Transverse colon (tissue), 4 donors: ENCODE measurements at regions not wholly inside any gene's neighbourhood (a gene's known extent, or its start where the extent isn't known, plus 50 kb on each side); places are given as distances from the start of the nearest gene placed in this dataset.

Experiments
- DNase-seq: peaks from one replicate; pipeline ENCODE4 v3.0.0-alpha.2; 2019
- H3K27ac ChIP-seq, 4 donors: fragments of 200-600 bp; sonication (generic); 2 replicates each; pipeline ENCODE4 v1.5.1; 2016 to 2018; ENCODE audit warnings: inconsistent platforms in 4 of 4
- H3K27me3 ChIP-seq: fragments of 200-600 bp; sonication (generic); 2 replicates; pipeline ENCODE4 v1.5.1; 2017; ENCODE audit warnings: inconsistent platforms
- H3K36me3 ChIP-seq, 4 donors: fragments of 200-600 bp; sonication (generic); 2 replicates each; pipeline ENCODE4 v1.5.1; 2017 to 2019; ENCODE audit warnings: inconsistent platforms in 4 of 4
- H3K4me1 ChIP-seq, 4 donors: fragments of 200-600 bp; sonication (generic); 2 replicates each; pipeline ENCODE4 v1.5.1; 2017 to 2020; ENCODE audit warnings: inconsistent platforms in 4 of 4
- H3K4me3 ChIP-seq, 4 donors: fragments of 200-600 bp; sonication (generic); 1 replicate in 1 of 4; 2 replicates in 3 of 4; pipeline versions ENCODE4 v1.5.1 to v1.6.1; 2017 to 2019; ENCODE audit warnings: inconsistent platforms in 4 of 4
- H3K9me3 ChIP-seq, 2 donors: fragments of 200-600 bp; sonication (generic); 2 replicates each; pipeline ENCODE4 v1.5.1; 2017 to 2019; ENCODE audit warnings: inconsistent platforms in 2 of 2
- EP300 ChIP-seq: sonication (generic); formaldehyde crosslinking; IDR thresholded peaks from one replicate; pipeline ENCODE4 v1.6.1; 2017; ENCODE audit warnings: antibody characterized with exemption, low read depth
- POLR2A ChIP-seq: fragments of 450-650 bp; IDR thresholded peaks from one replicate; pipeline ENCODE4 v1.6.1; 2016; ENCODE audit warnings: antibody characterized with exemption, mild to moderate bottlenecking, moderate library complexity
- POLR2AphosphoS5 ChIP-seq, 3 donors: sonication (generic); formaldehyde crosslinking; IDR thresholded peaks; one replicate each; pipeline ENCODE4 v1.6.1; 2016; ENCODE audit warnings: antibody characterized with exemption in 3 of 3
- WGBS, 2 donors: methylation state at CpG; one replicate each; pipeline ENCODE4 v1.1.5; 2018; ENCODE audit warnings: low coverage in 1 of 2; 5-methylcytosine and 5-hydroxymethylcytosine counted together
- in situ Hi-C, 4 donors: fragments of 200-750 bp; cut with MboI; loops; one replicate each; pipeline versions ENCODE4 v1.15.0 to v1.15.1; 2017; ENCODE audit warnings: low sequenced_read_pairs in 3 of 4, low pct_ligation_motif_present in 1 of 4, low pct_unique_long_range_greater_than_20kb in 1 of 4
- intact Hi-C: fragments of 100-400 bp; cut with DNase I; formaldehyde crosslinking; loops from one replicate; pipeline ENCODE4 v1.15.1; 2023; ENCODE audit warnings: low total_unique reads
- TF ChIP-seq, protein P1 (sequence below), 5 experiments: fragments of 200-600 bp in 3 of 5; fragments of 450-650 bp in 2 of 5; sonication (generic) in 3 of 5; IDR thresholded peaks; 1 replicate in 2 of 5; 2 replicates in 3 of 5; pipeline ENCODE4 v1.5.1; 2016 to 2017; ENCODE audit warnings: antibody characterized with exemption in 5 of 5, inconsistent platforms in 3 of 5, mild to moderate bottlenecking in 2 of 5, moderate library complexity in 1 of 5

DNA sequence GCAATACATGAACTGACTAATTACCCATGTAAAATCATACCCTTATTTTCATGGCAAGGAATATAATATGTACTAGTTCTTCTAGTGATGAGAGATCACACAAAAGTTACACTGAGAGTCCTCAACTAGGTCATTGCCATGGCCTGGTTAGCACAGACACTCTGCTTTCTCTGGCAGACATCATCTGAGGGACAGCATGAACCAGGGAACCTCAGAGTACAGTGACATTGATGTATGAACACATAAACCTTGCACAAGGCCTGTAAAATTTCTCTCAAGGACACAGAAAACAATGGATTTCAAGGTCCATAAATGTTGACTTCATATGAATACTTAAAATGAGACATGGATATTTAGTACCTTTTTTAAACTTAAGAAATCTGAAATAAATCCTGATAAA lies 108.8 kb upstream of the MAGI3 start:
- intact Hi-C loops (no loop called here), in situ Hi-C loops (no loop called here)
- TF ChIP-seq POLR2AphosphoS5 (IDR thresholded peaks at IDR 0.05) (no peak), EP300 (no peak), POLR2A (no peak)
- TF ChIP-seq, protein P1, sequence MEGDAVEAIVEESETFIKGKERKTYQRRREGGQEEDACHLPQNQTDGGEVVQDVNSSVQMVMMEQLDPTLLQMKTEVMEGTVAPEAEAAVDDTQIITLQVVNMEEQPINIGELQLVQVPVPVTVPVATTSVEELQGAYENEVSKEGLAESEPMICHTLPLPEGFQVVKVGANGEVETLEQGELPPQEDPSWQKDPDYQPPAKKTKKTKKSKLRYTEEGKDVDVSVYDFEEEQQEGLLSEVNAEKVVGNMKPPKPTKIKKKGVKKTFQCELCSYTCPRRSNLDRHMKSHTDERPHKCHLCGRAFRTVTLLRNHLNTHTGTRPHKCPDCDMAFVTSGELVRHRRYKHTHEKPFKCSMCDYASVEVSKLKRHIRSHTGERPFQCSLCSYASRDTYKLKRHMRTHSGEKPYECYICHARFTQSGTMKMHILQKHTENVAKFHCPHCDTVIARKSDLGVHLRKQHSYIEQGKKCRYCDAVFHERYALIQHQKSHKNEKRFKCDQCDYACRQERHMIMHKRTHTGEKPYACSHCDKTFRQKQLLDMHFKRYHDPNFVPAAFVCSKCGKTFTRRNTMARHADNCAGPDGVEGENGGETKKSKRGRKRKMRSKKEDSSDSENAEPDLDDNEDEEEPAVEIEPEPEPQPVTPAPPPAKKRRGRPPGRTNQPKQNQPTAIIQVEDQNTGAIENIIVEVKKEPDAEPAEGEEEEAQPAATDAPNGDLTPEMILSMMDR (IDR thresholded peaks at IDR 0.05) = no peak
- DNase-seq = no peak
- no peaks in the 10 kb centered on the region for H3K27me3 ChIP-seq
- no peaks in the 10 kb centered on the region for H3K9me3 ChIP-seq
- H3K4me1 ChIP-seq = peaks cover 0 to 12% (median 8%) of the 10 kb centered on the region in 4 donors
- peak overlapping the region in 1 of 4 donors; percentile 15 for H3K27ac ChIP-seq
- no peaks in the 10 kb centered on the region for H3K36me3 ChIP-seq
- H3K4me3 ChIP-seq = no peak overlapping the region

DNA sequence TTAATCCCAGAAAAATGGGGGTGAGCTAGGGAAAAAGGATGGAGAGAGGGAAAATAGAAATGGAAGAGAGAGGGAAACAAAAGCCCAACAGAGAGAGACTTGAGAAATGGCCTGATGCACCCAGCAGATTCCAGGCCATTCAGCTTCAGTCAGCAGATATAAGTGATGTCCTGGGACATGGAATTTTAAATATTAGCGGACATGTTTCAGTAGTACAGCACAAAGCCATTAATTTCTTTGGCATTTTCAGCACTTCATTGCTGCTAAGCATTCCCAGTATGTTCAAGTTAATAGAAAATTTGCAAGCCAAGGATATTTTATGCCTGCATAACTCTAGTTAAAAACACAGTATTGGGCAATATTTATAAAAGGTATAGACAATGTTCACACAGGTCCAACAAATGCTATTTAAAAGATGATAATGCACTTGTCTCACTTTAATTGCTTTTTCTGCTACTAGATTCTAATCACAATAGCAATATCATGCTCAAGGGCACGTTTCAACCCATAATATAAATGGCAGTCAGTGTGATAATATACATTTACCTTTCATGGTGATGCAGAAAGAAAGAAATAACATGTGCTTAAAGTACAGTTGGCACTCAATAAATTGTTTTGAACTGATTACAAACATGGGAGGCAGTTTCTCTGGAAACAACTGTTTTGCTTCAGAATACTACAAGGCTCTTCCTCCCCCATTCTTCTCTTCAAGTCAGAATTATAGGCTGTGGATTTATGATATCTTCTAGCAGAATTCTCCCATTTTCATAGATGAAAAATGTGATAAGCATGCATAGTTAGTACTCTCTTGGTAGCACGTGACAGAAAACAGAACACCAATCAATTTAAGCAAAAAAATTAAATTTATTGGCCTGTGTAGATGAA lies 108.1 kb upstream of the MAGI3 start:
- intact Hi-C loops = no loop called here
- WGBS, 2 donors = 56 to 65% methylated on average over 3 of the region's 3 CpGs

DNA sequence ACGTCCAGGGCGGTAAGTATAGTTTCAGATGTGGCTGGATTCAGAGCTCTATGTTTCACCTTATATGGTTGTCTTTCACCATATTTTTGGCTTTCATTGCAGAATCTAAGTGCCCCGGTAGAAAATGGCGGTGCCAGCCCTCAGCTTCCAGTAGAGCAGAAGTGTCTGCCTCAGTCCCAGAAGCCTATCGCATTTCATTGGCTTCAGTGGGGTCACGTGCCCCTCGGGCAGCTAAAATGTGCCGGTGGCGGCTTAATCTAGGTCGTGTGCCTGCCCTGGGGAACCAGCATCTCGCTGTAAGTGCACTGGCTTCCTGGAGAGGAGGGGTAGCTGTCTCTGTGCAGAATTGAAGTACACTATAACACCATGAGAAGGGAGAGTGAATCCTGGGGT lies 107.4 kb upstream of the MAGI3 start:
- no peak for DNase-seq
- H3K4me3 ChIP-seq = no peak overlapping the region
- WGBS, 2 donors = 74 to 100% methylated on average over 1 to 11 of the region's 11 CpGs
- no peak overlapping the region for H3K27ac ChIP-seq
- H3K27me3 ChIP-seq = no peaks in the 10 kb centered on the region
- in situ Hi-C loops = no loop called here
- TF ChIP-seq, protein P1 (IDR thresholded peaks at IDR 0.05) = no peak
- TF ChIP-seq POLR2AphosphoS5 (IDR thresholded peaks at IDR 0.05) = no peak
- TF ChIP-seq POLR2A = no peak
- H3K9me3 ChIP-seq = no peaks in the 10 kb centered on the region
- no peaks in the 10 kb centered on the region for H3K36me3 ChIP-seq
- intact Hi-C loops = no loop called here
- peaks cover 0 to 12% (median 8%) of the 10 kb centered on the region in 4 donors for H3K4me1 ChIP-seq

More for the DNA sequence above, 108.1 kb upstream of the MAGI3 start:
- Histone ChIP-seq H3K9me3 (no peaks in the 10 kb centered on the region), H3K36me3 (no peaks in the 10 kb centered on the region), H3K27me3 (no peaks in the 10 kb centered on the region), H3K4me3 (no peak overlapping the region), H3K27ac (no peak overlapping the region), H3K4me1 (peaks cover 0 to 12% (median 8%) of the 10 kb centered on the region in 4 donors)
- in situ Hi-C loops = no loop called here
- DNase-seq = no peak
- TF ChIP-seq, protein P1 (IDR thresholded peaks at IDR 0.05) = no peak
- TF ChIP-seq EP300 (no peak), POLR2A (no peak), POLR2AphosphoS5 (IDR thresholded peaks at IDR 0.05) (no peak)

DNA sequence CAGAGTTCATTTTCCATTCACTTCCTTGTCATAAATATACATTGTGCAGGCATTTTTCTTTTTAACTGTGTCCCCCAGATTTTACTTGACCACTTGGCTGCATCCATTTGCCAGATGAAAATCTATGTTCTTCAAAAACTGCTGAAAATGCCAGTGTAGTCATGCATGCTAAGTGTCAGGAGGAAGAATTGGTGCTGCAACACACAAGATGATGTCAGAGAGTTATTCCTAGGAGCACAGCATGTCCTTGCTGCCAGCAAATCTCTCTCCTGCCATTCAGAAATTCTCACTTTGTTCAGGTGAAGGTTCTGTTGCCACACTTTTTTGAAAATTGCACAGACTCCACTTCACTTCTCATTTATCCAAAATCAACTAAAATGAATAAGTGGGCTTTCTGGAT lies 106.4 kb upstream of the MAGI3 start:
- H3K27me3 ChIP-seq = no peaks in the 10 kb centered on the region
- H3K36me3 ChIP-seq = no peaks in the 10 kb centered on the region
- no peak overlapping the region for H3K4me3 ChIP-seq
- TF ChIP-seq EP300 (no peak), POLR2A (no peak), POLR2AphosphoS5 (IDR thresholded peaks at IDR 0.05) (no peak)
- TF ChIP-seq, protein P1 (IDR thresholded peaks at IDR 0.05) = no peak
- DNase-seq = no peak
- H3K27ac ChIP-seq = no peak overlapping the region
- no peaks in the 10 kb centered on the region for H3K9me3 ChIP-seq
- in situ Hi-C loops = no loop called here
- intact Hi-C loops = no loop called here
- peaks cover 0 to 12% (median 8%) of the 10 kb centered on the region in 4 donors for H3K4me1 ChIP-seq
